ENCODE measurements at regions not wholly inside any gene's neighbourhood (a gene's known extent, or its start where the extent isn't known, plus 50 kb on each side); places are given as distances from the start of the nearest gene placed in this dataset.

GRCh38 chr2:57981083-57981768 lies 65.4 kb upstream of the VRK2 start:
- Histone ChIP-seq H3K4me1 (ENCODE audit: low read length) (no peaks in the 10 kb centered on the region), H4K20me1 (ENCODE audit: insufficient read depth, low read length) (no peaks in the 10 kb centered on the region), H3K9me3 (replicated peaks; ENCODE audit: insufficient read depth, low read length) (no peaks in the 10 kb centered on the region), H3F3A (ENCODE audit: insufficient read depth, low read length) (no peaks in the 10 kb centered on the region), H3K36me3 (replicated peaks; ENCODE audit: insufficient read depth, low read length) (no peaks in the 10 kb centered on the region), H3K79me2 (ENCODE audit: low read length) (no peaks in the 10 kb centered on the region), H2AFZ (ENCODE audit: low read length) (no peak overlapping the region), H3K27ac (ENCODE audit: low read length) (no peak overlapping the region), H3K4me2 (ENCODE audit: low read depth, low read length) (no peak overlapping the region), H3K9me2 (replicated peaks; ENCODE audit: insufficient read depth, low read length) (no peaks in the 10 kb centered on the region), H3K27me3 (replicated peaks; ENCODE audit: insufficient read depth, low read length) (no peaks in the 10 kb centered on the region), H3K4me3 (ENCODE audit: low read length) (no peak overlapping the region), H3K9ac (ENCODE audit: low read length) (no peak overlapping the region)
- TF ChIP-seq EZH2phosphoT487 (IDR thresholded peaks at IDR 0.05; ENCODE audit: low read length), result no peak
- no peak for TF ChIP-seq EZH2 (optimal IDR thresholded peaks at IDR 0.05; ENCODE audit: low read depth, low read length)
- no peak for TF ChIP-seq CTCF (IDR thresholded peaks at IDR 0.05; ENCODE audit: low read length)
- DNase-seq, result no peak

DNA sequence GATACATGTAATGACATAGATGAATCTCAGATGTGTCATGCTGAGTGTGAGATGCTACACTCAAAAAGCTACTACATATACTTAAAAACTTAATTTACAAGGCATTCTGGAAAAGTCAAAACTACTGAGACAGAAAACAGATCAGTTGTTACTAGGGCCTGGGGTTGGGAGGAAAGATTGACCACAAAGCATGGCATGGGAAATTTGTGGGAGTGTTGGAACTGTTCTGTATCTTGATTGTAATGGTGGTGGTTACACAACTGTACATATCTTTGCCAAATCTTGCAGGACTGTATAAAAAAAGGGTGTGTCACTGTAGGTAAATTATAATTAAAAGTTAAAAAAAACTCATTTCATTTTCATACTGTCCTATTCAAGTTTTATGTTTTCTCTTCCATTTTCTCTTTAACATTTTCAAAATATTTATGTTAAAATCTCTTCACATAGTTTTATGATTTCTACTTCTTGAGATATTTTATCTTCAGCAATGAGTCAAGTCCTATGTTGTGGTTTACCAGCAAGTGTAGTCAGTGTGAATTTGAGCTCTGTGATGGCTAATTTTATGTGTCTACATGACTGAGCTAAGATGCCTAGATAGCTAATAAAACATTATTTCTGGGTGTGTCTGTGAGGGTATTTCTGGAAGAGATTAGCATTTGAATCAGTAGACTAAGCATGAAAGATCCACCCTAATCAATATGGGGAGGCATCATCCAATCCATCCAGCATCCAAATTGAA lies 58.6 kb upstream of the VRK2 start:
- no peak for DNase-seq
- H3K36me3 ChIP-seq (replicated peaks; ENCODE audit: insufficient read depth, low read length), result no peaks in the 10 kb centered on the region
- H3K9ac ChIP-seq (ENCODE audit: low read length), result no peak overlapping the region
- no peaks in the 10 kb centered on the region for H3K4me1 ChIP-seq (ENCODE audit: low read length)
- TF ChIP-seq EZH2phosphoT487 (IDR thresholded peaks at IDR 0.05; ENCODE audit: low read length), result no peak
- no peak for TF ChIP-seq EZH2 (optimal IDR thresholded peaks at IDR 0.05; ENCODE audit: low read depth, low read length)
- no peaks in the 10 kb centered on the region for H3K9me3 ChIP-seq (replicated peaks; ENCODE audit: insufficient read depth, low read length)
- H3K27me3 ChIP-seq (replicated peaks; ENCODE audit: insufficient read depth, low read length), result no peaks in the 10 kb centered on the region
- H2AFZ ChIP-seq (ENCODE audit: low read length), result no peak overlapping the region
- no peaks in the 10 kb centered on the region for H4K20me1 ChIP-seq (ENCODE audit: insufficient read depth, low read length)
- no peak overlapping the region for H3K4me3 ChIP-seq (ENCODE audit: low read length)
- H3K9me2 ChIP-seq (replicated peaks; ENCODE audit: insufficient read depth, low read length), result no peaks in the 10 kb centered on the region
- no peaks in the 10 kb centered on the region for H3F3A ChIP-seq (ENCODE audit: insufficient read depth, low read length)
- no peak overlapping the region for H3K27ac ChIP-seq (ENCODE audit: low read length)
- H3K4me2 ChIP-seq (ENCODE audit: low read depth, low read length), result no peak overlapping the region
- H3K79me2 ChIP-seq (ENCODE audit: low read length), result no peaks in the 10 kb centered on the region

GRCh38 chr2:57990118-57990725 lies 56.4 kb upstream of the VRK2 start:
- Histone ChIP-seq H3K9me2 (replicated peaks; ENCODE audit: insufficient read depth, low read length) (no peaks in the 10 kb centered on the region), H3K27me3 (replicated peaks; ENCODE audit: insufficient read depth, low read length) (no peaks in the 10 kb centered on the region), H3K4me3 (ENCODE audit: low read length) (no peak overlapping the region), H3K36me3 (replicated peaks; ENCODE audit: insufficient read depth, low read length) (no peaks in the 10 kb centered on the region), H2AFZ (ENCODE audit: low read length) (no peak overlapping the region), H3K4me1 (ENCODE audit: low read length) (no peaks in the 10 kb centered on the region), H3K4me2 (ENCODE audit: low read depth, low read length) (no peak overlapping the region), H3K27ac (ENCODE audit: low read length) (no peak overlapping the region), H4K20me1 (ENCODE audit: insufficient read depth, low read length) (no peaks in the 10 kb centered on the region), H3K79me2 (ENCODE audit: low read length) (no peaks in the 10 kb centered on the region), H3F3A (ENCODE audit: insufficient read depth, low read length) (no peaks in the 10 kb centered on the region), H3K9ac (ENCODE audit: low read length) (no peak overlapping the region), H3K9me3 (replicated peaks; ENCODE audit: insufficient read depth, low read length) (no peaks in the 10 kb centered on the region)
- TF ChIP-seq EZH2phosphoT487 (IDR thresholded peaks at IDR 0.05; ENCODE audit: low read length) (no peak), CTCF (IDR thresholded peaks at IDR 0.05; ENCODE audit: low read length) (no peak), EZH2 (optimal IDR thresholded peaks at IDR 0.05; ENCODE audit: low read depth, low read length) (no peak)
- no peak for DNase-seq
